Activated naive CD8-positive, alpha-beta T cell treated with anti-CD3 and anti-CD28 coated beads for 36 hours (primary cell): ENCODE measurements at regions not wholly inside any gene's neighbourhood (a gene's known extent, or its start where the extent isn't known, plus 50 kb on each side); places are given as distances from the start of the nearest gene placed in this dataset.
"Not testable (repeated sequence)": the region's sequence is repeated elsewhere in the genome, so short reads cannot be mapped to it uniquely, and the experiment has no call there.

Experiments used
- DNase-seq: peaks from one replicate; pipeline ENCODE4 v3.0.0; 2021
- H3K27ac Mint-ChIP-seq: one replicate; pipeline ENCODE4 v1.8.0; 2022; ENCODE audit warnings: mild to moderate bottlenecking, moderate library complexity, mixed read lengths
- H3K27me3 Mint-ChIP-seq: one replicate; pipeline ENCODE4 v1.8.0; 2022; ENCODE audit warnings: mild to moderate bottlenecking, mixed read lengths
- H3K36me3 Mint-ChIP-seq: one replicate; pipeline ENCODE4 v1.8.0; 2021; ENCODE audit warnings: mild to moderate bottlenecking, mixed read lengths
- H3K4me1 Mint-ChIP-seq: one replicate; pipeline ENCODE4 v1.8.0; 2021; ENCODE audit warnings: mixed read lengths
- H3K4me3 Mint-ChIP-seq: one replicate; pipeline ENCODE4 v1.8.0; 2022; ENCODE audit warnings: mild to moderate bottlenecking, moderate library complexity, mixed read lengths
- H3K9me3 Mint-ChIP-seq: one replicate; pipeline ENCODE4 v1.8.0; 2022; ENCODE audit warnings: mixed read lengths

- Mint-ChIP-seq H3K27ac (no peak overlapping the region), H3K4me3 (no peak overlapping the region), H3K4me1 (no peaks in the 10 kb centered on the region), H3K27me3 (no peaks in the 10 kb centered on the region), H3K36me3 (no peaks in the 10 kb centered on the region), H3K9me3 (no peaks in the 10 kb centered on the region)
- no peak for DNase-seq
Observed at GRCh38 chr9:135173066-135173465, 85.6 kb downstream of the OLFM1 start.

GRCh38 chr9:135174248-135174647 is 86.8 kb downstream of the OLFM1 start:
- no peaks in the 10 kb centered on the region for H3K27me3 Mint-ChIP-seq
- H3K4me3 Mint-ChIP-seq = no peak overlapping the region
- H3K4me1 Mint-ChIP-seq = no peaks in the 10 kb centered on the region
- no peaks in the 10 kb centered on the region for H3K36me3 Mint-ChIP-seq
- DNase-seq = no peak
- no peak overlapping the region for H3K27ac Mint-ChIP-seq
- no peaks in the 10 kb centered on the region for H3K9me3 Mint-ChIP-seq

- Mint-ChIP-seq H3K27ac (no peak overlapping the region), H3K27me3 (no peaks in the 10 kb centered on the region), H3K9me3 (no peaks in the 10 kb centered on the region), H3K4me1 (no peaks in the 10 kb centered on the region), H3K4me3 (no peak overlapping the region), H3K36me3 (no peaks in the 10 kb centered on the region)
- no peak for DNase-seq
Observed at GRCh38 chr9:135174981-135175380, 87.5 kb downstream of the OLFM1 start.

DNA sequence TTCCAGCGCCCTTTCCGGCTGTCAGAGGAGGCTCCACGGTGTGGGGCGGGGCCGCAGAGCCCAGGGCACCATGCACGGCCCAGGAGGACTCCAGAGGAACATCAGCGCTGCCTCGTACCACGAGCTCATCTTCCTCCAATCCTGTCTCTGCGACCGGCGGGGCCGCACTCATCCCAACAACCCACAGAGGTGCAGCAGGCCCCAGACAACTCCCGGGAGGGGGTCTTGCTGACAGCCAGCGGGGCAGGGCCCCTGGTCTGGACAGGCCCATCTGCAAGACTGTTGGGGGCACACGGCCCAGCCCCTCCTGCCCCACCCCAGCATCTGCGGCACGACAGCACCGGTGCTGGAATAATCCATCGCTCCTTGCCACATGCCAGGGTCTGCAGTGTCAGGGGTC is 88.8 kb downstream of the OLFM1 start:
- no peaks in the 10 kb centered on the region for H3K4me1 Mint-ChIP-seq
- H3K27ac Mint-ChIP-seq = no peak overlapping the region
- no peak overlapping the region for H3K4me3 Mint-ChIP-seq
- no peak for DNase-seq
- H3K9me3 Mint-ChIP-seq = no peaks in the 10 kb centered on the region
- no peaks in the 10 kb centered on the region for H3K36me3 Mint-ChIP-seq
- H3K27me3 Mint-ChIP-seq = no peaks in the 10 kb centered on the region

DNA sequence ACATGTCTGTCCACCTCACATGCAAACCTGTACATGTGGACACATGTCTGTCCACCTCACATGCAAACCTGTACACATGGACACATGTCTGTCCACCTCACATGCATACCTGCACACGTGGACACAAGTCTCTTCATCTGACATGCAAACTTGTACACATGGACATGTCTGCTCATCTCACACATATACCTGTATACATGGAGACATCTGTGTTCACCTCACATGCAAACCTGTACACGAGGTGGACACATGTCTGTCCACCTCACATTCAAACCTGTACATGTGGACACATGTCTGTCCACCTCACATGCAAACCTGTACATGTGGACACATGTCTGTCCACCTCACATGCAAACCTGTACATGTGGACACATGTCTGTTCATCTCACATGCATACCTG is 90.1 kb downstream of the OLFM1 start:
- DNase-seq, H3K27ac Mint-ChIP-seq, H3K27me3 Mint-ChIP-seq, H3K36me3 Mint-ChIP-seq, H3K4me3 Mint-ChIP-seq, H3K9me3 Mint-ChIP-seq, H3K4me1 Mint-ChIP-seq: not testable (repeated sequence)

DNA sequence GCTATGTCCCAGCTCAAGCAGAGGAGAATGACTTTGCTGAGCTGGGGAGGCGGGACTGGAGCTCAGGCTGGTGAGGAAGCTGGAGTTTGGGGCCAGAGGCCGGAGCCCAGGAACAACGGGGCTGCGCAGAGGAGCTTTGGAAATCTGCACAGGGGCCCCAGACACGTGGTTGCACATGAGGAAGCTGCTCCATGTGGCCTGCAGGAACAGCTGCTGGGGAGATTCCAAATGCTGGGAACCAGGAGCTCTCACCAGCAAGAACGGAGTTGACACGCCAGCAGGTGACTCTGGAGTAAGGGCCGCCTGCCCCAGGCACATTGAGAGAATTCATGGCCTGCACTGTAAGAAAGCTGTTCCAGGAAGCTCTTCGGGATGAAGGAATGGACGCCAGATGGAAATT is 91.0 kb downstream of the OLFM1 start:
- no peak for DNase-seq
- Mint-ChIP-seq H3K36me3 (no peaks in the 10 kb centered on the region), H3K27ac (no peak overlapping the region), H3K4me3 (no peak overlapping the region), H3K27me3 (no peaks in the 10 kb centered on the region), H3K9me3 (no peaks in the 10 kb centered on the region), H3K4me1 (no peaks in the 10 kb centered on the region)

- Mint-ChIP-seq H3K4me3 (no peak overlapping the region), H3K9me3 (no peaks in the 10 kb centered on the region), H3K4me1 (no peaks in the 10 kb centered on the region), H3K27me3 (no peaks in the 10 kb centered on the region), H3K27ac (no peak overlapping the region), H3K36me3 (no peaks in the 10 kb centered on the region)
- no peak for DNase-seq
Observed at GRCh38 chr9:135179041-135179440, 91.6 kb downstream of the OLFM1 start.

DNA sequence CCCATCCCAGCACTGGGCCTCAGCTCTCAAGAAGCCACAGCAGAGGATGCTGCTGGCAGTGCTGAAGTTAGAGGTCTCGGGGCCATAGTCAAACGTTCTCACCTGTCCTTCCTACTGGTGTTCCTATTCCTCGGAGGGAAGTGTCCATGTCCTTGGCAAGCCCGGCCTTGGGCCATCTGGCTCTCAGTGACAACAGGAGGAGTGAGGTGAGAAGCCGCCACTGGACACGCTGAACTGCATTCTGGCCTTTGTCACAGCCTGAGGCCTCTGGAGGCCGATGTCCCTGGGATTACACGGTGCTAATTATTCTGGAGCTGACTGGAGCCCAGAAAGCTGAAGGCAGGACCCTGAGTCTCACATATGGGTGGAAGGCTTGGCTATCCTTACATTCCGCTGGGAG is 92.5 kb downstream of the OLFM1 start:
- no peak for DNase-seq
- H3K9me3 Mint-ChIP-seq = no peaks in the 10 kb centered on the region
- H3K4me3 Mint-ChIP-seq = no peak overlapping the region
- no peaks in the 10 kb centered on the region for H3K36me3 Mint-ChIP-seq
- no peaks in the 10 kb centered on the region for H3K27me3 Mint-ChIP-seq
- no peak overlapping the region for H3K27ac Mint-ChIP-seq
- H3K4me1 Mint-ChIP-seq = no peaks in the 10 kb centered on the region

GRCh38 chr9:135180586-135180985 is 93.1 kb downstream of the OLFM1 start:
- H3K4me3 Mint-ChIP-seq = no peak overlapping the region
- DNase-seq = no peak
- H3K9me3 Mint-ChIP-seq = no peaks in the 10 kb centered on the region
- H3K4me1 Mint-ChIP-seq = no peaks in the 10 kb centered on the region
- H3K36me3 Mint-ChIP-seq = no peaks in the 10 kb centered on the region
- no peak overlapping the region for H3K27ac Mint-ChIP-seq
- H3K27me3 Mint-ChIP-seq = no peaks in the 10 kb centered on the region

DNA sequence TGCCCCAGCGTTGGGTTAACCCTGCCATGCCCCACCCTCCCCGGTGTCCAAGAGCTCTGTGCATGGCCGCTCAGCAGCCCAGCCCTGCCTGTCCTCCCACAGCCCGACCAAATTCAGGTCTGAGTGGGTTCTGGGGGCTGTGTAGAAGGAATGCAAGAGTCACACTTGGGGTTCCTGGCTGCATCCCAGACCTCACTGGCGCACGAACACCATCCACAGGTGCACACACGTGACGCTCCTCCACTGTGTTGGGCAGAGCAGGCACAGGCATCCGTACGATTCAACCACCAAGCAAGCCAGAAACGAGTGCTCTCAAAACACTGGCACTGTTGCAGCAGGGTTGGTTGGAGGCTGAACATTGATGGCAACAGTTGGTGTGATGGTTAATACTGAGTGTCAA is 93.9 kb downstream of the OLFM1 start:
- Mint-ChIP-seq H3K4me3 (no peak overlapping the region), H3K27ac (no peak overlapping the region), H3K36me3 (no peaks in the 10 kb centered on the region), H3K4me1 (no peaks in the 10 kb centered on the region), H3K9me3 (no peaks in the 10 kb centered on the region), H3K27me3 (no peaks in the 10 kb centered on the region)
- DNase-seq = no peak

DNA sequence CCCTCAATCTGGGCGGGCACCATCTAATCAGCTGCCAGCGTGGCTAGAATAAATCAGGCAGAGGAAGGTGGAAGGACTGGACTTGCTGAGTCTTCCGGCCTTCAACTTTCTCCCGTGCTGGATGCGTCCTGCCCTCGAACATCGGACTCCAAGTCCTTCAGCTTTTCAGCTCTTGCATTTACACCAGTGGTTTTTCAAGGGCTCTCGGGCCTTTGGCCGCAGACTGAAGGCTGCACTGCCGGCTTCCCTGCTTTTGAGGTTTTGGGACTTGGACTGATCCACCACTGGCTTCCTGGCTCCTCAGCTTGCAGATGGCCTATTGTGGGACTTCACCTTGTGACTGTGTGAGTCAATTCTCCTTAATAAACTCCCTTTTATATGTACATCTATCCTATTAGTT is 94.4 kb downstream of the OLFM1 start:
- DNase-seq, H3K4me3 Mint-ChIP-seq, H3K4me1 Mint-ChIP-seq, H3K27ac Mint-ChIP-seq, H3K36me3 Mint-ChIP-seq, H3K27me3 Mint-ChIP-seq, H3K9me3 Mint-ChIP-seq: not testable (repeated sequence)

DNA sequence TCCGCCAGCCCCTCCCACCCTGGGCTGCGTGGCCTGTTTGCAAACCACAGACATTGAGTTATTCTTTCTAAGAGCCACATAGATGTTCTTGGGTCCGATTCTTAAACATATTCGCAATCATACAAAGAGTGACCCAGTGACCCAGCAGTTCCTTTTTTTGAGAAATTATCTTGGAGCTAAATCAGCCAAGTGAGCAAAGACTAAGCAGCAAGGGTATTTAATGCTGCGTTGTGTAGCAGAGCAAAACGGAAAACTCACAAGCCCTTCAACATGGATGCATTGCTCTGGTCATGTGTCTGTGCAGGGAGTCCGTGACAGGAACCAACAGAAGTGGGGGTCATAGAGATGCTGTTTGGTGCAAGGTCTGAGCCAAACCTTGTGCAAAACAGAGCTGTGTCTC is 95.6 kb downstream of the OLFM1 start:
- Mint-ChIP-seq H3K4me1 (no peaks in the 10 kb centered on the region), H3K4me3 (no peak overlapping the region), H3K27me3 (peaks cover 6% of the 10 kb centered on the region)

GRCh38 chr9:135183528-135184180 is 96.2 kb downstream of the OLFM1 start:
- no peak for DNase-seq
- peaks cover 6% of the 10 kb centered on the region for H3K27me3 Mint-ChIP-seq
- no peaks in the 10 kb centered on the region for H3K36me3 Mint-ChIP-seq
- H3K27ac Mint-ChIP-seq = no peak overlapping the region
- no peaks in the 10 kb centered on the region for H3K9me3 Mint-ChIP-seq
- H3K4me3 Mint-ChIP-seq = no peak overlapping the region
- H3K4me1 Mint-ChIP-seq = no peaks in the 10 kb centered on the region

More for the DNA sequence above, 95.6 kb downstream of the OLFM1 start:
- Mint-ChIP-seq H3K27ac (no peak overlapping the region), H3K9me3 (no peaks in the 10 kb centered on the region), H3K36me3 (no peaks in the 10 kb centered on the region)
- DNase-seq = no peak

GRCh38 chr9:135184181-135185053 is 96.9 kb downstream of the OLFM1 start:
- Mint-ChIP-seq H3K27ac (no peak overlapping the region), H3K9me3 (no peaks in the 10 kb centered on the region), H3K27me3 (peaks cover 6% of the 10 kb centered on the region), H3K4me1 (no peaks in the 10 kb centered on the region), H3K4me3 (no peak overlapping the region), H3K36me3 (no peaks in the 10 kb centered on the region)
- DNase-seq = no peak

- Mint-ChIP-seq H3K36me3 (no peaks in the 10 kb centered on the region), H3K27ac (no peak overlapping the region), H3K4me3 (no peak overlapping the region), H3K9me3 (no peaks in the 10 kb centered on the region), H3K27me3 (peaks cover 6% of the 10 kb centered on the region), H3K4me1 (no peaks in the 10 kb centered on the region)
- no peak for DNase-seq
Observed at GRCh38 chr9:135185060-135185459, 97.6 kb downstream of the OLFM1 start.
